ENCODE measurements at regions not wholly inside any gene's neighbourhood (a gene's known extent, or its start where the extent isn't known, plus 50 kb on each side); places are given as distances from the start of the nearest gene placed in this dataset.

DNA sequence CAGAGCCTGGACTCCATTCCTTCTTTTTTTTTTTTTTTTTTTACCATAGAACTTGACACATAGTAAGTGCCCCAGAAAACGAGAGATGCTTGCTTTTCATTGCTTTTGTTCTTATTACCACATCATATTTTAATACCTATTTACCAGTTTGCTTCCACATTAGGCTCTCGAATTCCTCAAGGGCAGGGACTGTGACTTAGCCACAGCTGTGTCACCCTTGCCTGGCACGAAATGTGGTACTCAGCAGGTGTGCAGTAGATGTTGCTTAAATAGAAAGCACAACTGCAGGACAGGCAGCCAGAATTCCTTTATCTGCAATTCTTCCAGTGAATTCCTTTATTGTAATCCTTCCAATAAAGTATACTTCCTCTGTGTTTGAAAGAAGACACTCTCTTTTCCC lies 393.0 kb downstream of the HAPSTR1 start:
- peak; percentile 10 for DNase-seq

DNA sequence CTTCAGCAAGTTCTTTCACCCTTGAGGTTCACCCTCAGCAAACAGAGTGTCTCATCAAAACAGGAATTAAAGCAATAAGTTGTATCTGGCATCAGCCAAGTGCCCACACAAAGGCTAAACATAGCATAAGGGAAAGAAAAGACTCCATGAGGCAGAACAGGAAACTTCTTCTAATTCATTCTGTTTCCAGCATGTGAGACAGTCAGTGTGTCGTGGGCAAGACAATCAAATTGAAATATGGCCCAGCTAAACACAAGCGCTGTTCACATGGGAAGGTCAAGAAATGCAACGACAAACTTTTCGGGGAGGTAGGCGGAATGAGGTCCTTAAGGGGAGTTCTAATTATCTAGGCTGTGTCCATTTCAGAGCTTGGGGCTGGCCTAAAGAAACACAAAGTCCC lies 393.4 kb downstream of the HAPSTR1 start:
- no peak for DNase-seq

DNA sequence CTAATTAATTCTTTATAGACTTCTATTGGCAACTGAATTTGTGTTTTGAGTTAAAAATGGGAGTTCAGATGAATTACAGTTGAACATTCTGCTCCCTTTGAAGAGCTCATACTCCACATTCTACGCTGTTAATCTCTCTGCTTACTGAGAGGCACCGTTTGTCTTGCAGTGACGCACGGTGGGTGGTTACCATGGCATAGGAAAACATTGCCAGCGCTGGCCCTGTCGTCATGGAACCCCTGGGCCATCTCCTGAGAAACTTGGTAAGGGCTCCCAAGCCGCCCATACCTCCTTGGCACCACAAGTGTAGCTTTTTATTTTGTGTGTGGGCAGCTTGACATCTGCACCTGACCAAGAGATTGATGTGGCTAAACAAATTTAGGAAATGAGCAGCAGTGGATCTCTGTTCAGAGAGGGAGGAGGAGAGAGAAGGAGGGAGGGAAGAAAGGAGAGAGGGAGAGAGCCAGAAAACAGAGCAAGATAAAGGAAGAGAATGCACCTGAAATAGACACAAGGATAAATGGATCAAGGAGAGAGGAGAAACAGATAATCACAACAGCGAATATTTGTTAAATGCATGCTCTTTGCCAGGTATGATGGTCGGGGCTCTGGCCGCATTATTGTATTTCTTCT lies 398.5 kb downstream of the HAPSTR1 start:
- DNase-seq: peak; percentile 52

DNA sequence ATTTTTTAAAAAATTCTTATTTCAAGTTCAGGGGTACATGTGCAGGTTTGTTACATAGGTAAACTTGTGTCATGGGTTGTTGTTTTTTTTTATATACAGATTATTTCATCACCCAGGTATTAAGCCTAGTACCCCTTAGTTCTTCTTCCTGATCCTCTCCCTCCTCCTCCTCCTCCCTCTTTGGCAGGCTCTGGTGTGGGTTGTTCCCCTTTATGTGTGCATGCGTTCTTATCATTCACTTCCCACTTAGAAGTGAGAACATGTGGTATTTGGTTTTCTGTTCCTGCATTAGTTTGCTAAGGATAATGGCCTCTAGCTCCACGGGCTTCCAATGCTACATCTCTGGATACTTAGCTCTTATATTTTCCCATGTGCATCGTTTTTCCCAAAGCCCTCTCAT lies 404.4 kb downstream of the HAPSTR1 start:
- no peak for DNase-seq

DNA sequence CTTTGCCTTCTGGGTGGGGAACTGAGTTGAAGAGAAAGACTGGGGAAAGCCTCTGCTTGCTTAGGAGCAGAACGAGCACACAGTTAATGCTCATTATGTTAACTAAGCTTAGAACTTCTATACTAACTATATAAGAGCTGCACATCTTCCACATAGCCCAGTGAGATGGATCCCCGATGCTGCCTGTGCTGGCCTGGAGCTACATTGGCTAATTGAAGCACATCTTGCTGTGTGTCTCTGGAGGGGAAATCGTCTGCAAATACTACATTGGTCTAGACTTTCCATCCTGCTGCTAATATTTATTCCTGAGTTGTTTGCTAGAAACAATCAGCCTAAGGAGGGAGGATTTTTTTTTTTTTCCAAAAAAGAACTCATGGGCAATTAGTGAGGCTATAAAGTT lies 406.3 kb downstream of the HAPSTR1 start:
- no peak for DNase-seq

DNA sequence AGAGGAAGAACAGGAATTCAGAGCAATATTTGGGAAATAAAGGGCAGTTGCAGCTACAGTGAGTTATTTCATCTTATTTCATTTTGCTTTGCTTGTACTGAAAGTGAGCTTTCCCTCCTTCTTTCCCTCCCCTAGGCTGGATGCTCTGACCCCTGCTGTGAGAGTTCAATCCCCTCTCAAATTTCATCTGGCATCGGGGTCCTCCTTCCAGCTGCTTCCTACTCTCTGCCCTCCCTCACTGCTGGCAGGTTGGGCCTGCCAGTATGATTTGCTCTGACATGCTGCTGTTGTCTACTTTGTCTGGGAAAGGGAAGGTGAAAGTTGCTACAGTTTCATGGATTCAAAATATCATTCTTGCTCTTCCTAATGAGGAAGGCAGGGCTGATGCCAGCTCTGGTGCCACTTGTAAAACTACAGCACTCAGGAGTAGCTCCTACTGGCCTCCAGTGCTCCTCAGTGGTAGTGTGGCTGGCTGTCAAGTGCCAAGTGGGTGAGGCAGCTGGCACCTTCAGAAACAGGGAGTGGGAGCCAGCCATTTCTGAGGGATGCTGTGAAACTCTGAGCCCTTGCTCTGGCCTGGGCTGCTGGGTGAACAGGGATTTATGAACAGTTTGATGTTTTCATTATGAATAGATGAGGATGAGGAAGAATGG lies 408.6 kb downstream of the HAPSTR1 start:
- peak; percentile 81 for DNase-seq

DNA sequence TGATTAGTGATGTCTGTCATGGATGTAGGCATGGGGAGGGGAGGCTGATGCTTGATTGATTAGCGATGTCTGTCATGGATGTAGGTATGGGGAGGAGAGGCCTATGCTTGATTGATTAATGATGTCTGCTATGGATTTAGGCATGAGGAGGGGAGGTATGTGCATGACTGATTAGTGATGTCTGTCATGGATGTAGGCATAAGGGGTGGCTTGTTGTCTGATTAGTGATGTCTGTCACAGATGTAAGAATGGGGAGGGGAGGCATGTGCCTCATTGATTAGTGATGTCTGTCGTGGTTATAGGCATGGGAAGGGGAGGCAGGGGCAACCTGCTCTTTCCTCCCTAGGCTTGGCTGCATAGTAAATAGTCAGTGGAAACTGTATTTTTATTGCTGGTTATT lies 409.4 kb downstream of the HAPSTR1 start:
- DNase-seq: no peak

DNA sequence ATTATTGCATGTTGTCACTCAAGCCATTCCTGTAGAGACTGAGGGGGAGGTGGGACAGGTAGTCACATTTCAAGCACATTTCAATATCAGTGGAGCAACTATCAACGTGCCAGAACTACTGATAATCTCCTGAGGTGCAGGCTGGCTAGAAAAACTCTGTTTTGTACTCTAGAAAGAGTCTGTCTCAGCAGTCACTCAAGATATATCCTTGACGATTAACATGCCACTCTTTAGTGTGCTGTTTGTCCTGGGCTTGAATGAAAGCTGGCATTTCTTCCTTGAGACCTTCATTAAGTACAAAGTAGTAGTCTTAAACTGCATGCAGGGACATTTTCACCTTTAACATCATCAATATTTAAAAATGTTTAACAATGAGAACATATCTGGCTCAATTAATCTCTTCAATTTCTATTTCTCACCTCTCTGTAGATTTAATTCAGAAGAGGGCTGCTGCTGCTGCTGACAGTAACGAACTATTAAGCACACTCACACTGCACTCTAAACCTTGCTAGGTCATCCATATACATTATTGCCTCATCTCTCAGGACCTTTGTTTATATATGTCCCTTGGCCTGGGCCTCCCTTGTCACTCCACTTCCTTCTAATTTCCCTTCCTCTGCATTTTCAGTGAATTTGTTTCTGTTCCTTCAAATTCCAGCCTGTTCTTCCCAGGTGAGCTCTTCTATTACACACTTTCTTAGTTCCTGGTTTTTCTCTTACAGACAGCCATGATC lies 412.0 kb downstream of the HAPSTR1 start:
- no peak for DNase-seq

DNA sequence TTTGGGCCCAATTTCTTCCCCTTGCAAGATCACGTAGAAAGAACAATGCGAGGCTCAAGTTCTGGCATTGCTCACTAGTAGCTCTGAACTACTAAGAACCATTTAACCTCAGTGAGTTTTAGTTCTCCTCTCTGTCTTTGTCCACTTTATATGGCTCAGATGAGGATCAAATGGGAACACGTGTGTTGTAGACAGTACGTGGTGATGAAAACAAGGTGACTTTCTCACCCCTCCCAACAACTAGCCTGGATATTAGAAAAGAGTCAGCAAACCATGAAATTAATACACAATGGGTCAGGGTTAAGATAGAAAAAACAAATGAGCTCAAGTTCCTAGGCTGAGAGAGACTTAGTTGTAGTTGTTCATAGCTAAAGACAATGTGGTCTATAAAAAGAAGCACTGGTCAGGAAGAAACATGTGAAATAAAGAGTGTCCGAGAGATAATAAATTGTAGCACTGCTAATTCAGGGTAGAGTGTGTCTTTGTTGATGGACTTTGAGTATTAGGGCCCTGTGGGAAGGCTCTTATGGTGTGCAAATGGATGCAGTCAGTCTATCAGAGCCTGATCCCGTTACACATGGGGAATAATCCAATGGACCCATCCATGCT lies 417.0 kb downstream of the HAPSTR1 start:
- DNase-seq: no peak

DNA sequence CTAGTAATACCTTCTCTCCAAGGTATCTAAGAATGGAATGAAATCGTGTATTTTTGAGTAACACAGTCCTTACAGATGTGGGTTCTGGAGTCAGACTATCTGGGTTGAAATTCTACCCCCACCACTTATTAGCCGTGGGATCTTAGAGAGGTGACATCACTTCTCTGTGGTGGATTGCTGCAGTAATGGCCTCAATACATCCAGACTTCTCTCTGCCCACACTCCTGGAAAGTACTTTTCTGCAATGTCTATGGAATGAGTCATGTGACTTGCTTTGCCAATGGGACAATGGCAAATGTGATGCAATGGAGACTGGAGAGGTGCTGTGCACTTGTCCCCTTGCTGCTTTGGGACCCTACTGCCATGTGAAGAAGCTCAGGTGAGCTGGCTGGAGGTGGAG lies 418.2 kb downstream of the HAPSTR1 start:
- no peak for DNase-seq

DNA sequence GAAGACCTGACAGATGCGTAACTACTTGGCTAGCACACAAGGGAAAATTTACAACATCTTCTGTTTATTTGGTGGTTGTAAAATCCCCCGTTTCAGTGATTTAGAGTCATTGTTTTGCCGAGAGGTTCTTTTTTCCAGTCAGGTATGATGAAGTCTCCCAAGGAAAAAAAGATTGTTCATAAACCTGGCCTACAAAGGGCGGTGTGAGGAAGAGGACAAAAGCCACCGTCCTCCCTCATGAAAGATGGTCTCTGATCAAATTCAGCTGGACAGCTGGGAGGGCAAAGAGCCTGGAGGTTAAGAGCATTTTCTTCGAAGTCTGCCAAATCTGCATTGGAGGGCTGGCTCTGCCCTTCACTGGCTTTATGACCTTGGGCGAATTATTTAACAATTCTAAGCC lies 419.9 kb downstream of the HAPSTR1 start:
- no peak for DNase-seq

DNA sequence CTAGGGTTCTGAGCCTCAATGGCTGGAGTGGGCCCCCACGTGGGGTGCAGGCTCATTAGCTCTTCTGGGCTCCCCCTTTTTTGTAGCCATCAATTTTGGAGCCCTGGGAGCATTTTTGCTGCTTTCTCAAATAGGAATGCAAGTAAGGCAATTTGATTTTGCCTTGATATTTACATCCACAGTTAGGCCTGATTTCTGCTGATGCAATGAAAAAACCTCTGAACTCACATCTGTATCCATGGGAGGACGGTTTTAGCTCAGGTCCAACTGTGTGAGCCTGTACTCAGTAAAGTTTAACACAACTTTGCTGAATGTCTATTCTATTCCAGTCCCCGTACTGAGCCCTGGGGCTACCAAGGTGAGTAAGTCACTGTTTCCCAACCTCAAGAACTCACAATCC lies 425.0 kb downstream of the HAPSTR1 start:
- DNase-seq: no peak

DNA sequence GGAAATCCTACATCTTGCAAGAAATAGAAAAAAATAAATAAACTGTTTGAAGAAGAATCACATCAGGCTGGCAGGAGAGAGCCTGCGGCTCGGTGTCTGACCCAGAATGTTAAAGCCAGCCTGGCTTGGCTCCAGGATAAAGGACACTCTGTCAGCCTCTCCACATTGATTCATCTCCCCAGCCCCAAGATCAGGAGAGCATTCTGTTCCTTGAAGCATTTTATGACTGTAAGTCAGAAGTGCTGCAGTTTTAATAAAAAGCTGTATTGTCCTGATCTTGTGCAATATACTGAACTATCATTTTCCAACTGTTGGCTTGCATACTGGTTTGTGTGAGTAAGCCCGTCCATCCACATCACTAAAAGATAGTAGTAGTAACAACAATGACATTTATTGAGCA lies 426.6 kb downstream of the HAPSTR1 start:
- DNase-seq: no peak

DNA sequence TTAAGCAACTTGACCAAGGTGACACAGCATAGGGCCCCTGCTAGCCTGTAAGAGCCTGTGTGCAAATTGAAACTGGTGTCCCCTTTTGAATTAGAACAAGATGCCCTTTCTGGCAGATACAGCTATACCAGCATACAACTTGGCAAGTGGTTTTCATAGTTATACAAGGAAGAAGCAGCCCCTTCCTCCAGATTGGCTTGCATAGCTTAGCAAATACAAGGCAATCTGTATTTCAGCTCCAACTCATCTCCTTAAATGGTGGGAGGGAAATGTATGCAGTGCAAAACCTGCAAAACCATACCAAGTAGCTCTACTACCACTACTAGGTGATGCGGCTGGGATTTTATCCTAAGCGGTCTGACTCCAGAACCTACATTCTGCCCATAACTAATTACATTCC lies 427.1 kb downstream of the HAPSTR1 start:
- DNase-seq: no peak

DNA sequence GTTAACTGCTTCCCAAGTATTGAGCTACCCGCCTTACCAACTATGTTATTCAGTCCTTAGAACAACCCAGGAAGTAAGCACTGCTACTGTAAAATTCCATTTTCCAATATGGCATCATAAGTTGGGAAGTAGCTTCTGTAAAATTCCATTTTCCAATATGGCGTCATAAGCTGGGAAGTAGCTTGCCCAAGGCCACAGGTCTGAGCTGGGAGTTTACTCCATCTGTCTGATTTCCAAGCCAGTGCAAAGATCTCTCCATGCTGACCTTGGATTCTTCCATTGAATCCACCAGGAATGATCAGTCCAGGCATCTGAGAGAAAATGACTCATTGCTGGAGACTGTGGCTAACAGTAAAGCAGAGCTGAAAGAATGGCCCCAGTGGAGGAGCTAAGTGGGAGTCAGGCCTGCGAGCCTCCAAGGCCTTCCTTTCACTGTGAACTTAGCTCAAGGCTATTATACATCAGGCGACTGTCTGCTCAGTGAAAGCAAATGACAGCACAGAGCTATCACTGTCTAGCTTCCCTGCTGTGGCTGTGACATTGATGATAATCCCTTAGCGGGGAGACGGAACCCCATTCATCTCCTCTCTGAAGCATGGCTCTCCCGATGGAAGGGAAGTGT lies 430.4 kb downstream of the HAPSTR1 start:
- no peak for DNase-seq

DNA sequence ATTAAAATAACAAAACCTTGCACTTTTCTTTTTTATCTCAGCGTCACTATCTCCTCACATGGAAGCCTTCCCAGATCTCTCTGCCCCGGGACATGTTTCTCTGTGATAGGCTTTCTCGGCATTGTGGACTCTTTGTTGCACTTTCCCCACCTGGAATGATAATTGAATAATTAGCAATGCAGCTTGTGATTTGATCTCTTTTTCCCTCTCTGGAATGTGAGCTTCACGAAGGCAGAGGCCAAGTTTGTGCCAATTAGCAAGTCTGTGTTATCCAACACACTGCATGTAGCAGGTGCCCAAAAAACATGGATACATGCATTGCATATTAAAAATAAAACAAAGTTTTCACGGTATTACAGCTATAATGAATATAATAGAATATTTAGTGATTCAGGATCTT lies 431.2 kb downstream of the HAPSTR1 start:
- no peak for DNase-seq

DNA sequence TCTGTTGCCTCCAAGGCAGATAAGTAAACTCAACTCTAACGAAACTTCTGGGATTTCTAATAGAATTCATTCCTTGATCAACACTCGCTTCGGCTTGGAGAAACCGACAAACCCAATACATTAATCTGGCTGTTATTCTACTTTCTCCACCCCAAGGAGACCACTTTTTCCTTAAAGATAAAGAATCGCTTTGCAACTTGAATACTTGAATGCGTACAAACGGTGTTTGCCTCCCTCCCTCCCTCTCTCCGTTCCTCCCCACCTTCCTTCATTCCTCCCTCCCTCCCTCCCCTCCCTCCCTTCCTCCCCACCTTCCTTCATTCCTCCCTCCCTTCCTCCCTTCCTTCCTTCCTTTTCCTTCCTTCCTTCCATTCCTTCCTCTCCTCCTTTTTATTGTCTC lies 432.6 kb downstream of the HAPSTR1 start:
- DNase-seq: no peak

DNA sequence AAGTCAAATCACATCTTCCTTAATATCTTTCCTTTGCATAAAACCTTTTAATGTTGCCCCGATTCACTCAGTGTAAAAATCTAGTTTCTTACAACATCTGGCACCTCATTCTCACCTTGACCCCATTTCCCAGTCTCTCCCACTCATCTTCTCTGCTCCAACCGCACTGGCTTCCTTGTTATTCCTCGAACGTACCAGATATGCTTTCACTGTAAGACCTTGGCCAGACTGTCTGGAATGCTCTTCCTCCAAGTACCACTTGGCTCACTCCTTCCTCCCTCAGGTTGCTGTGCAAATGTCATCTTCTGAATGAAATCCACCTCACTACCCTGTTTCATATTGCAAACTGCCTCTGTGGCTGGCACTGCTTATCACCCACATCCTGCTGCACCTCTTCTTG lies 433.6 kb downstream of the HAPSTR1 start:
- no peak for DNase-seq

DNA sequence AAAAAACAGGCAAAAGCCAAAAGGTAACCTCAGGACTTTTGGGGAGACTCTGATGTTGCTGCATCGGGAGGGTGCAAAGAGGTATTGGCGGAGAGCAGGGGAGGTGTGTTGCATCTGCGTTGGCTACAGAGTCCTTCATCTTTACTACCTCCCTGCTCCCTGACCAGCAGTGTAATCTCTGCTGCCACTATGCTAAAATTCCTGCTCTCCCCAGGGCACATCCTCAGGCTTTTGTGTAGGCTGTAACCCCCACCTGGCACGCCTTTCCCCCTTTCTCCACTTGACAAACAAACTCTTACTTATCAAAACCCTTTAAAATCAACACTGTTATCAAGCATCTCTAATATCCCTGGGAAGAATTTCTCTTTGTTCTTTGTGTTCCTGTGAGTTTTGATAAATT lies 435.3 kb downstream of the HAPSTR1 start:
- no peak for DNase-seq

DNA sequence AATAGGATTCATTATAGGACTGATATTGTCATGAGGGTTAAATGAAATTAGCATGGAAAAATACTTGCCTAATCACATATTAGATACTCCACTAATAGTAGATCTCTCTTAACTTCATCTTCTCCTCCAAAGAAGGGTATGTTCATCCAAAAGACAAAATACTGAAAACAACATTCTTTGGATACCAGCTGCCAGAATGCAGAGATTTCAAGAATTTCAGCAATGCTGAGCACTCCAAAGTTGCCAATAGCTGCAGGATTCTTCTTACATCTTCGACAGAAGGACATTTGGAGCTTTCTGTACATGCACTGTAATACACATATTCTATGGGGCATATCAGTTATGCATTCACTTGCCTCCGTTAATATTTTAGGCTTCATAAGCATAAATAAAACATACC lies 436.5 kb downstream of the HAPSTR1 start:
- DNase-seq: no peak

DNA sequence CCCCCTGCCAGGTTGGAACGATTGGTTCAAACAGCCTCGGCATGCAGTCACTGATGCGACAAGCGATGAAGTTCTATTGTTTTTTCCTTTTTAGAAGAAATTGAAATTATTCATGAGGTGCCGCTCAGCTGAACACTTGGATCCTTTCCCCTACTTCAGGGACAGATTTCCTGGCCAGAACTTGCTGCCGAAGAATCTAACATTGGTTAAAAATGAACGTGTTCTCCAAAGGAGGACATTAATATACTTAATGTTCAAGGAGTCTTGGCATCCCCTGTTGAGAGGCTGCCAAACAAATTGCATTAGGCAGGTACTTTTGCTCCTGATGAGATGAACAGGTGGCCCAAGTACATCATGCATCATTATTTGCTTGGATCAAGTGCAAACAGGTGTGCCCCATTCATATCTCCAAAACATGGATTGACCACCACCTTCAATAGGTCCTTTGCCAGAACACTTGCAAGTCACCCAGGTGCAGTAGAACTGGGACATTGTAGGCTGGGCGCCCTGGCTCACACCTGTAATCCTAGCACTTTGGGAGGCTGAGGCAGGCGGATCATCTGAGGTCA lies 437.2 kb downstream of the HAPSTR1 start:
- DNase-seq: peak; percentile 96

DNA sequence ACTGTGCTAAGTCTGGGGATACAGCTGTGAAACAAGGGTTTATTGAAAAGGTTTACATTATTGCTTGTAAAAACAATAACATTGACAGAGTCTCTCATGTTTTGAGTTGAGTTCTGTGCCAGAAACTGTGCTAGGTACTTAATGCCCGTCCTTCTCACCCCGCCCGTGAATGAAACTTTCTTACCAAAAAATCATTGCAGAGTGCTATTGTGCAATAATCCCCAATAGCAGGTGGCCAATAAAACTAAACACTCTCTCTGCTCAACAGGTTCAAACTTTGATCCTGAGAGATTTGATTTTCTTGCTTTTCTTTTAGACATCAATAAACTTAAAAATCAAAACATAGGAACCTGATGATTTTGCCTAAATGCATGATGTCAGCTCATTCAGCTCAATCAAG lies 441.6 kb downstream of the HAPSTR1 start:
- DNase-seq: no peak

DNA sequence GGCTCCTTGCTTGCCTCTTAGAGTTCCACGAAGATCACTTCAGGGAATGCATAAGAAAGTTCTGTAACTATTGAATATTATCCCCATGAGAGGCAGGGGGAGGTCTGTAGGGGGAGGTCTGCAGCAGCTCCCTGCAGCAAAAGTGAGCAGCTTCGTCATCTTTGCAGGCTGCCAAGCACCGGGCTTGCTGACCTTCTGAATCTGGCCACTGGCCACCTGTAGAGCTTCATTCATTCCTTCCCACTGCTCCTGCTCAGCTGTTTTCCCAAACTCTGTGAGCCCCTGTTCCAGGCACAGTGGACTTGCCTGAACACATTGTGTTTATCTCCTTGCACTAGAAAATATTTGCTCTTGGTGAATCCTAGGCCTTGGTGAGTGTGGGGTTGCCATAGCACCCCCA lies 443.3 kb downstream of the HAPSTR1 start:
- DNase-seq: no peak
